ENCODE measurements at regions not wholly inside any gene's neighbourhood (a gene's known extent, or its start where the extent isn't known, plus 50 kb on each side); places are given as distances from the start of the nearest gene placed in this dataset.

DNA sequence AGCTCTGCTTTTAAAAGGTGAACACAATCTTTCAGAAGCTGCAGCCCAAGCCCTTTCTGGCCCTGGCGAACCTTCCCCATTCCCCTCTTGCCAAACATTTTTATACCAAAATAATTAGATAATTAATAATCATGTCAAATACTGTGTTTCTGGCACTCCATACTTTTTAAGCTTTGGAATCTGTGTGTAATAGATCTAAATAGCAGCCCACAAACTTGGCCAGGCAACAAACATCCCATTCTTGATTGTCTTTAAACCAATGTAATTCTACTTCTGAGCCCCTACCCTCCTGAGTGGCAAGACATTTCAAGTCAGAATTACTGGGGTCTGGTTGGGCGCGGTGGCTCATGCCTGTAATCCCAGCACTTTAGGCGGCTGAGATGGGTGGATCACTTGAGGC, 137.7 kb downstream of the NAV1 start:
- H3K27me3 Mint-ChIP-seq (ENCODE audit: low read depth, poor library complexity) = peaks cover 28% of the 10 kb centered on the region
- no peak for DNase-seq
- peaks cover 74% of the 10 kb centered on the region for H3K4me1 Mint-ChIP-seq
- peaks cover 7% of the 10 kb centered on the region for H3K9me3 Mint-ChIP-seq
- H3K4me3 Mint-ChIP-seq = peak overlapping the region; percentile 18
- no peaks in the 10 kb centered on the region for H3K36me3 Mint-ChIP-seq (ENCODE audit: low read depth)
- H3K27ac Mint-ChIP-seq = no peak overlapping the region
- no peak for TF ChIP-seq CTCF (IDR thresholded peaks at IDR 0.05)

GRCh38 chr1:201678264-201679101, 139.6 kb downstream of the NAV1 start:
- TF ChIP-seq CTCF (IDR thresholded peaks at IDR 0.05) = no peak
- H3K9me3 Mint-ChIP-seq = peaks cover 7% of the 10 kb centered on the region
- peaks cover 36% of the 10 kb centered on the region for H3K27me3 Mint-ChIP-seq (ENCODE audit: low read depth, poor library complexity)
- H3K4me3 Mint-ChIP-seq = no peak overlapping the region
- peak; percentile 26 for DNase-seq
- peaks cover 62% of the 10 kb centered on the region for H3K4me1 Mint-ChIP-seq
- H3K27ac Mint-ChIP-seq = no peak overlapping the region
- no peaks in the 10 kb centered on the region for H3K36me3 Mint-ChIP-seq (ENCODE audit: low read depth)

DNA sequence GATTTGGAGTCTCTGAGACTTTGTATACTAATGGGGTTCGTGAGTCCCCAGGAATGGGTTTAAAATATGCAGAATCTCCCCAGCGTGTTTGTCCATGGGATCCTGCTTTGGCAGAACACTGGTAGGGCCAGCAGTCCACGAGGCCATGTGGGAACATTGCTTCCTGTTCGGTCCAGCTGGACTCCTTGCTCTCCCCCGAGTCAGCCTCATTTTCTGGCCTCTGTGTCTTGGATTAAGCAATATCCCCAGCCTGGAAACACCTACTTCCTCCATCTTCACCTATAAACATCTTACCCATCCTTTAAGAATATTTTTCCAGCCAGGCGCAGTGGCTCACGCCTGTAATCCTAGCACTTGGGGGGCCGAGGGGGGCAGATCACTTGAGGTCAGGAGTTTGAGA, 142.4 kb downstream of the NAV1 start:
- H3K27me3 Mint-ChIP-seq (ENCODE audit: low read depth, poor library complexity) = peaks cover 37% of the 10 kb centered on the region
- no peak overlapping the region for H3K4me3 Mint-ChIP-seq
- TF ChIP-seq CTCF (IDR thresholded peaks at IDR 0.05) = no peak
- H3K4me1 Mint-ChIP-seq = peaks cover 56% of the 10 kb centered on the region
- no peaks in the 10 kb centered on the region for H3K36me3 Mint-ChIP-seq (ENCODE audit: low read depth)
- no peak for DNase-seq
- no peak overlapping the region for H3K27ac Mint-ChIP-seq
- H3K9me3 Mint-ChIP-seq = peaks cover 7% of the 10 kb centered on the region

GRCh38 chr1:201682964-201683363, 144.0 kb downstream of the NAV1 start:
- H3K36me3 Mint-ChIP-seq (ENCODE audit: low read depth) = no peaks in the 10 kb centered on the region
- peaks cover 49% of the 10 kb centered on the region for H3K4me1 Mint-ChIP-seq
- H3K4me3 Mint-ChIP-seq = no peak overlapping the region

DNA sequence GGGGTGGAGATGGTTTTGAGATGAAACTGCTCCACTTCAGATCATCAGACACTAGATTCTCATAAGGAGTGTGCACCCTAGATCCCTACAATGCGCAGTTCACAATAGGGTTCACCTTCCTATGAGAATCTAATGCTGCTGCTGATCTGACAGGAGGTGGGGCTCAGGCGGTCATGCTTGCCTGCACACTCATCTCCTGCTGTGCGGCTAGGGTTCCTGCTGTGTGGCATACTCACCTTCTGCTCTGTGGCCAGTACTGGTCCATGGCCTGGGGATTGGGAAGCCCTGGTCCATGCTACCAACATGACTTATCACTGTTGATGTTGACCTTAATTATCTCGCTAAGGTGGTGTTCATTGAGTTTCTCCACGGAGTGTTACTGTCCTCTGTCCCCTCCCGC, 144.5 kb downstream of the NAV1 start:
- peaks cover 7% of the 10 kb centered on the region for H3K9me3 Mint-ChIP-seq
- no peaks in the 10 kb centered on the region for H3K36me3 Mint-ChIP-seq (ENCODE audit: low read depth)
- H3K27ac Mint-ChIP-seq = no peak overlapping the region
- TF ChIP-seq CTCF (IDR thresholded peaks at IDR 0.05) = no peak
- peaks cover 31% of the 10 kb centered on the region for H3K27me3 Mint-ChIP-seq (ENCODE audit: low read depth, poor library complexity)
- H3K4me1 Mint-ChIP-seq = peaks cover 49% of the 10 kb centered on the region
- H3K4me3 Mint-ChIP-seq = no peak overlapping the region
- DNase-seq = peak; percentile 31

More at GRCh38 chr1:201682964-201683363, 144.0 kb downstream of the NAV1 start:
- no peak overlapping the region for H3K27ac Mint-ChIP-seq
- no peak for DNase-seq
- peaks cover 7% of the 10 kb centered on the region for H3K9me3 Mint-ChIP-seq
- peaks cover 31% of the 10 kb centered on the region for H3K27me3 Mint-ChIP-seq (ENCODE audit: low read depth, poor library complexity)
- no peak for TF ChIP-seq CTCF (IDR thresholded peaks at IDR 0.05)

DNA sequence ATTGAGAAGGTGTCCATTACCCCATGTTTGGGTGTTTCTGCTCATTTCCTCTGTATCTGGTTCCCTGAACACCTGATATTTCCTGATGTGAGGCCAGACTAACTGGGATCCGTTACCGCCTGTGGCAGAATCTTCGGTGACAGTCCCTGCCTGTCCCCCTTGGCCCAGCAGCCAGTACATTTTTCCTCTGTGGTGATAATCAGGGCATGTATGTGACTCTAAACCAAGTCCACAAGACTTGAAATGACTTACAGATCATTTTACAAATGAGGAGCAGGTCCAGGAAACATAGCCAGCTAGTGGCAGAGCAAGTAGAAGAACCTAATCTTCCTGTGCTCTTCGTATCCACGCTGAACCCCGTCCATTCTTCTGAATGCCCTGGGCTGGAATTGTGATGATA, 143.5 kb upstream of the IPO9 start:
- DNase-seq = no peak
- H3K9me3 Mint-ChIP-seq = peaks cover 3% of the 10 kb centered on the region
- no peak overlapping the region for H3K27ac Mint-ChIP-seq
- H3K4me1 Mint-ChIP-seq = peaks cover 37% of the 10 kb centered on the region
- H3K36me3 Mint-ChIP-seq (ENCODE audit: low read depth) = no peaks in the 10 kb centered on the region
- H3K4me3 Mint-ChIP-seq = no peak overlapping the region
- H3K27me3 Mint-ChIP-seq (ENCODE audit: low read depth, poor library complexity) = peaks cover 18% of the 10 kb centered on the region
- TF ChIP-seq CTCF (IDR thresholded peaks at IDR 0.05) = no peak

Measured in nephron progenitor cell (in vitro differentiated cells).